ENCODE measurements at regions not wholly inside any gene's neighbourhood (a gene's known extent, or its start where the extent isn't known, plus 50 kb on each side); places are given as distances from the start of the nearest gene placed in this dataset.

DNA sequence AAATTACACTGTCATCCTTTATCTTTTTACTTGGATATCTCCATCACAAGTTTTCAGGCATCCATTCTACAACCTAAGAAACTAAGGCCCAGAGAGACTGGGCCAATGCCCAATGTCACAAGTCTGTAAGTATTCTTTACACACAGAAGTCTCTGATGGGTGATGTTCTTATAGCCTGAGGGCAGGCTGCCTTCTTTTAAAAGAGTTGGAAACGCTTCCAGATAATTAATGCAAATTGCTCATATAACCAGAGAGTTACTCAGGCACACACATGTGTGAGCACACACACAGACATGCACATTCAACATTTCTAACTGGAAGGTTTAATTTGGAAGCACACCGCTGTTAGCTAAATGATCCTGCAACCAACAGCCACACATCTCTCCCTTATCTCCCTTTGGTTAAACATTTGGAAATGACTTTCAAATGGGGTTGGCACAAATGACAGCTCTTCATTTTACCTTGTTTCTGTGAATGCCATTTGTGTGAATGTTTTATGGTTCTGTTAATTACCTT is 160.8 kb upstream of the TMPO start:
- no peak for TF ChIP-seq CTCF (IDR thresholded peaks at IDR 0.05)
- TF ChIP-seq POLR2A (IDR thresholded peaks at IDR 0.05), result no peak

Measured in thyroid gland (tissue), 4 donors.